ENCODE measurements at regions not wholly inside any gene's neighbourhood (a gene's known extent, or its start where the extent isn't known, plus 50 kb on each side); places are given as distances from the start of the nearest gene placed in this dataset.

DNA sequence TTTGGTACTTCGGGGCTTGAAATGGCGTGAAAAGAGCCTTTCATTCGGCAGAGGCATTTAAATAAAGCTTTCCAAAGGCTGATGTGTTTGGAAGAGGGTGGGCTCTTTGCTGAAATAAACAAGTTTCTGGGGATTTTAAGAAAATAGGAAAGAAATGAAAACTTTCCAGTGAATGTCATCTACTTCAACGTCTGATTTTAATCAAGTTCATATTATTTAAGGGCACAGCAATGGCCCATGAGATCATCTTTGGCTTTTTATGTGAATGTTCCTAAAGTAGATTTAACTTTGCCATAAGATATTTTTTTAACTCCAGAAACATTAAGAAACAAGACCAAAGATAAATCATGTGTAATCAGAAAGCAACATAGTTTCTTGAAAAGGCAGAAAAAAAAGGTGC lies 69.8 kb upstream of the TTC29 start:
- H3K27me3 ChIP-seq (ENCODE audit: insufficient read depth, low read length) = no peaks in the 10 kb centered on the region
- Mint-ChIP-seq H3K9me3 (no peaks in the 10 kb centered on the region), H3K4me3 (no peak overlapping the region), H3K36me3 (ENCODE audit: insufficient read depth in 1 of 3, low read depth in 3 of 3) (no peaks in the 10 kb centered on the region), H3K27me3 (ENCODE audit: low read depth) (no peaks in the 10 kb centered on the region), H3K27ac (peak overlapping the region in 1 of 3 experiments; percentile 23; a peak in 2 of 7 replicates), H3K4me1 (peaks cover 30 to 38% of the 10 kb centered on the region in 2 experiments)
- no peaks in the 10 kb centered on the region for H4K20me1 ChIP-seq (ENCODE audit: control insufficient read depth, insufficient read depth, insufficient read length)
- H3K56ac ChIP-seq (ENCODE audit: insufficient read length, low read depth, low read length) = no peak overlapping the region
- H3K9me3 ChIP-seq (ENCODE audit: control insufficient read depth, low read depth, low read length) = no peaks in the 10 kb centered on the region
- no peak overlapping the region for H3K4ac ChIP-seq (ENCODE audit: low read depth, low read length)
- H2BK15ac ChIP-seq (ENCODE audit: low read depth, low read length) = no peak overlapping the region
- H3K14ac ChIP-seq (ENCODE audit: insufficient read depth, low read length) = no peak overlapping the region
- no peak overlapping the region for H4K5ac ChIP-seq (ENCODE audit: insufficient read length, low read depth, low read length)
- no CpG with 5 or more reads among the region's 4 CpGs for WGBS (ENCODE audit: extremely low coverage, insufficient read length, low lambda C conversion rate)
- H2BK120ac ChIP-seq (ENCODE audit: low read depth, low read length, poor library complexity, severe bottlenecking) = no peak overlapping the region
- H3K23ac ChIP-seq (ENCODE audit: insufficient read length, low read depth, low read length) = no peak overlapping the region
- no peaks in the 10 kb centered on the region for H3K23me2 ChIP-seq (ENCODE audit: insufficient read length, low read depth, low read length, poor library complexity, severe bottlenecking)
- H3T11ph ChIP-seq (ENCODE audit: low read length) = no peak overlapping the region
- no peak overlapping the region for H3K18ac ChIP-seq (ENCODE audit: insufficient read length, low read depth, low read length)
- no peaks in the 10 kb centered on the region; the same call in 1 of the 2 replicates for H3K4me1 ChIP-seq (ENCODE audit: insufficient read depth, low read length)
- H3K27ac ChIP-seq (ENCODE audit: insufficient read length, low read depth, low read length) = no peak overlapping the region
- TF ChIP-seq, protein P1, sequence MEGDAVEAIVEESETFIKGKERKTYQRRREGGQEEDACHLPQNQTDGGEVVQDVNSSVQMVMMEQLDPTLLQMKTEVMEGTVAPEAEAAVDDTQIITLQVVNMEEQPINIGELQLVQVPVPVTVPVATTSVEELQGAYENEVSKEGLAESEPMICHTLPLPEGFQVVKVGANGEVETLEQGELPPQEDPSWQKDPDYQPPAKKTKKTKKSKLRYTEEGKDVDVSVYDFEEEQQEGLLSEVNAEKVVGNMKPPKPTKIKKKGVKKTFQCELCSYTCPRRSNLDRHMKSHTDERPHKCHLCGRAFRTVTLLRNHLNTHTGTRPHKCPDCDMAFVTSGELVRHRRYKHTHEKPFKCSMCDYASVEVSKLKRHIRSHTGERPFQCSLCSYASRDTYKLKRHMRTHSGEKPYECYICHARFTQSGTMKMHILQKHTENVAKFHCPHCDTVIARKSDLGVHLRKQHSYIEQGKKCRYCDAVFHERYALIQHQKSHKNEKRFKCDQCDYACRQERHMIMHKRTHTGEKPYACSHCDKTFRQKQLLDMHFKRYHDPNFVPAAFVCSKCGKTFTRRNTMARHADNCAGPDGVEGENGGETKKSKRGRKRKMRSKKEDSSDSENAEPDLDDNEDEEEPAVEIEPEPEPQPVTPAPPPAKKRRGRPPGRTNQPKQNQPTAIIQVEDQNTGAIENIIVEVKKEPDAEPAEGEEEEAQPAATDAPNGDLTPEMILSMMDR (conservative IDR thresholded peaks at IDR 0.05) = no peak
- DNase-seq = no peak
- H3K79me1 ChIP-seq (ENCODE audit: insufficient read depth, low read depth, low read length, poor library complexity, severe bottlenecking) = no peaks in the 10 kb centered on the region
- H4K8ac ChIP-seq (replicated peaks; ENCODE audit: insufficient read length, low read depth, low read length) = no peak overlapping the region
- no peak overlapping the region for H2BK20ac ChIP-seq (ENCODE audit: low read depth, low read length, poor library complexity, severe bottlenecking)
- H3K4me2 ChIP-seq (ENCODE audit: insufficient read depth, insufficient read length, low read length) = no peak overlapping the region
- no peaks in the 10 kb centered on the region for H3K79me2 ChIP-seq (ENCODE audit: insufficient read depth, low read length)
- H2BK5ac ChIP-seq (ENCODE audit: insufficient read length, low read length) = no peak overlapping the region
- H3K9ac ChIP-seq (ENCODE audit: extremely low read depth, insufficient read length, low read length) = no peak overlapping the region
- no peak overlapping the region for H4K91ac ChIP-seq (ENCODE audit: insufficient read length, low read depth, low read length)
- H2AK5ac ChIP-seq (ENCODE audit: insufficient read length, low read length) = no peak overlapping the region
- H2AFZ ChIP-seq (ENCODE audit: low read length) = no peak overlapping the region
- H2BK12ac ChIP-seq (ENCODE audit: insufficient read length, low read depth, low read length) = no peak overlapping the region

Measured in H9 (cell line).